ENCODE measurements at regions not wholly inside any gene's neighbourhood (a gene's known extent, or its start where the extent isn't known, plus 50 kb on each side); places are given as distances from the start of the nearest gene placed in this dataset.

GRCh38 chr7:87000344-87000743 lies 59.1 kb downstream of the ELAPOR2 start:
- H3K4me2 ChIP-seq (ENCODE audit: unreplicated experiment) = peak overlapping the region; percentile 89
- H2AFZ ChIP-seq = peak overlapping the region; percentile 67
- H3K9me3 ChIP-seq (ENCODE audit: low read depth) = no peaks in the 10 kb centered on the region
- no peak overlapping the region for H3K9ac ChIP-seq
- H3K9me2 ChIP-seq (ENCODE audit: insufficient read depth) = no peaks in the 10 kb centered on the region
- H3K4me3 ChIP-seq = no peak overlapping the region; the same call in 1 of the 2 replicates
- WGBS, 2 experiments (ENCODE audit: low coverage in 1 of 2, low lambda C conversion rate in 2 of 2, missing lambda C conversion rate in 2 of 2) = 0 to 7% methylated on average over 1 of the region's 1 CpG
- DNase-seq = peak; percentile 55
- peak overlapping the region; percentile 25; the same call in 1 of the 2 replicates for H3K27ac ChIP-seq
- H3K36me3 ChIP-seq (ENCODE audit: low read depth) = no peaks in the 10 kb centered on the region
- TF ChIP-seq EZH2 (IDR thresholded peaks at IDR 0.05; ENCODE audit: insufficient read depth, poor library complexity, severe bottlenecking) (no peak), EZH2phosphoT487 (IDR thresholded peaks at IDR 0.05; ENCODE audit: insufficient read depth, low read depth) (no peak)
- H3F3A ChIP-seq (ENCODE audit: insufficient read depth) = peaks cover 20% of the 10 kb centered on the region; the same call in 1 of the 2 replicates
- no peaks in the 10 kb centered on the region for H4K20me1 ChIP-seq (ENCODE audit: insufficient read depth)
- in situ Hi-C loops (cut with MboI) = no loop called here
- H3K79me2 ChIP-seq (ENCODE audit: insufficient read depth) = no peaks in the 10 kb centered on the region
- H3K27me3 ChIP-seq (replicated peaks; ENCODE audit: insufficient read depth) = no peaks in the 10 kb centered on the region
- peaks cover 21% of the 10 kb centered on the region for H3K4me1 ChIP-seq (ENCODE audit: insufficient read depth)

- Histone ChIP-seq H3K27me3 (replicated peaks; ENCODE audit: insufficient read depth) (no peaks in the 10 kb centered on the region), H2AFZ (0 out of 2 replicates have a peak overlapping the region, but pooled peaks have one; percentile 67), H3K9ac (no peak overlapping the region), H3K36me3 (ENCODE audit: low read depth) (no peaks in the 10 kb centered on the region), H3K4me3 (no peak overlapping the region), H3K27ac (no peak overlapping the region), H3K79me2 (ENCODE audit: insufficient read depth) (no peaks in the 10 kb centered on the region), H4K20me1 (ENCODE audit: insufficient read depth) (no peaks in the 10 kb centered on the region), H3K9me2 (ENCODE audit: insufficient read depth) (no peaks in the 10 kb centered on the region), H3K9me3 (ENCODE audit: low read depth) (no peaks in the 10 kb centered on the region), H3K4me1 (ENCODE audit: insufficient read depth) (peaks cover 21% of the 10 kb centered on the region), H3F3A (ENCODE audit: insufficient read depth) (peaks cover 20% of the 10 kb centered on the region; the same call in 1 of the 2 replicates), H3K4me2 (ENCODE audit: unreplicated experiment) (no peak overlapping the region)
- TF ChIP-seq EZH2phosphoT487 (IDR thresholded peaks at IDR 0.05; ENCODE audit: insufficient read depth, low read depth) (no peak), EZH2 (IDR thresholded peaks at IDR 0.05; ENCODE audit: insufficient read depth, poor library complexity, severe bottlenecking) (no peak)
- DNase-seq = no peak
- in situ Hi-C loops (cut with MboI) = no loop called here
- 55 to 72% methylated on average over 2 of the region's 2 CpGs for WGBS, 2 experiments (ENCODE audit: low coverage in 1 of 2, low lambda C conversion rate in 2 of 2, missing lambda C conversion rate in 2 of 2)
Measured at GRCh38 chr7:86999750-87000149, 59.7 kb downstream of the ELAPOR2 start.

GRCh38 chr7:86995814-86996213 lies 63.6 kb downstream of the ELAPOR2 start:
- Histone ChIP-seq H3K4me3 (no peak overlapping the region), H3K9ac (no peak overlapping the region), H3K27me3 (replicated peaks; ENCODE audit: insufficient read depth) (no peaks in the 10 kb centered on the region), H3K27ac (no peak overlapping the region), H3K36me3 (ENCODE audit: low read depth) (no peaks in the 10 kb centered on the region), H3K9me3 (ENCODE audit: low read depth) (no peaks in the 10 kb centered on the region), H3F3A (ENCODE audit: insufficient read depth) (peaks cover 8% of the 10 kb centered on the region; the same call in 1 of the 2 replicates), H2AFZ (no peak overlapping the region), H4K20me1 (ENCODE audit: insufficient read depth) (no peaks in the 10 kb centered on the region), H3K4me2 (ENCODE audit: unreplicated experiment) (no peak overlapping the region), H3K4me1 (ENCODE audit: insufficient read depth) (peaks cover 10% of the 10 kb centered on the region), H3K79me2 (ENCODE audit: insufficient read depth) (no peaks in the 10 kb centered on the region), H3K9me2 (ENCODE audit: insufficient read depth) (no peaks in the 10 kb centered on the region)
- TF ChIP-seq EZH2 (IDR thresholded peaks at IDR 0.05; ENCODE audit: insufficient read depth, poor library complexity, severe bottlenecking) (no peak), EZH2phosphoT487 (IDR thresholded peaks at IDR 0.05; ENCODE audit: insufficient read depth, low read depth) (no peak)
- in situ Hi-C loops (cut with MboI) = no loop called here
- WGBS, 2 experiments (ENCODE audit: low coverage in 1 of 2, low lambda C conversion rate in 2 of 2, missing lambda C conversion rate in 2 of 2) = 54 to 60% methylated on average over 1 of the region's 1 CpG
- no peak for DNase-seq

GRCh38 chr7:86995052-86995725 lies 64.3 kb downstream of the ELAPOR2 start:
- in situ Hi-C loops (cut with MboI) = no loop called here
- 65 to 74% methylated on average over 6 of the region's 6 CpGs for WGBS, 2 experiments (ENCODE audit: low coverage in 1 of 2, low lambda C conversion rate in 2 of 2, missing lambda C conversion rate in 2 of 2)

More at GRCh38 chr7:86995052-86995725, 64.3 kb downstream of the ELAPOR2 start:
- H3K9me2 ChIP-seq (ENCODE audit: insufficient read depth) = no peaks in the 10 kb centered on the region
- H2AFZ ChIP-seq = no peak overlapping the region
- H3K4me2 ChIP-seq (ENCODE audit: unreplicated experiment) = no peak overlapping the region
- H3K9me3 ChIP-seq (ENCODE audit: low read depth) = no peaks in the 10 kb centered on the region
- H3F3A ChIP-seq (ENCODE audit: insufficient read depth) = 0 out of 2 replicates have a peak, but pooled peaks cover 3% of the 10 kb centered on the region
- no peaks in the 10 kb centered on the region for H3K36me3 ChIP-seq (ENCODE audit: low read depth)
- DNase-seq = no peak
- no peak overlapping the region for H3K4me3 ChIP-seq
- no peaks in the 10 kb centered on the region for H3K79me2 ChIP-seq (ENCODE audit: insufficient read depth)
- no peaks in the 10 kb centered on the region for H4K20me1 ChIP-seq (ENCODE audit: insufficient read depth)
- no peaks in the 10 kb centered on the region for H3K27me3 ChIP-seq (replicated peaks; ENCODE audit: insufficient read depth)
- H3K4me1 ChIP-seq (ENCODE audit: insufficient read depth) = peaks cover 4% of the 10 kb centered on the region
- H3K9ac ChIP-seq = no peak overlapping the region
- H3K27ac ChIP-seq = no peak overlapping the region
- TF ChIP-seq EZH2 (IDR thresholded peaks at IDR 0.05; ENCODE audit: insufficient read depth, poor library complexity, severe bottlenecking) = no peak
- TF ChIP-seq EZH2phosphoT487 (IDR thresholded peaks at IDR 0.05; ENCODE audit: insufficient read depth, low read depth) = no peak
